ENCODE measurements at regions not wholly inside any gene's neighbourhood (a gene's known extent, or its start where the extent isn't known, plus 50 kb on each side); places are given as distances from the start of the nearest gene placed in this dataset.
"Not testable (repeated sequence)": the region's sequence is repeated elsewhere in the genome, so short reads cannot be mapped to it uniquely, and the experiment has no call there.

- DNase-seq: no peak
Observed at GRCh38 chr3:86793786-86794185, 197.2 kb downstream of the VGLL3 start.

DNA sequence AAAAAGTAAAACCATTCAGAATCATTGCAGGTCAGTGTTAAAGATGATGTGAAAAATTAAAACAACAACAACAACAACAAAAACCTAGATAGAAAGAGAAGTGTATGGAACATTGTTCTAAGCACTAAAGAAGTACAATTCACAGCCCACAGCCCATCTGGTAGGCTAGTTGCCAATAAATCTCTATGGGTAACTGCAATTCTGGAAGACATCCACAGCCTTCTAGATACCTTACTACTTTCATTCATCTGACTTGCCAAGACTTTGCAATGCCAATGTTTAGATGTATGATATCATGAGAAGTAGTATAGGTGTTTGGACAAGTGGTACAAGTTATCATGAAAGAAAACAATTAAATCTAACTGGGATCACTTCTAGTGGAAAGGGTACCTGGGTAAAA is 198.6 kb downstream of the VGLL3 start:
- DNase-seq: no peak

DNA sequence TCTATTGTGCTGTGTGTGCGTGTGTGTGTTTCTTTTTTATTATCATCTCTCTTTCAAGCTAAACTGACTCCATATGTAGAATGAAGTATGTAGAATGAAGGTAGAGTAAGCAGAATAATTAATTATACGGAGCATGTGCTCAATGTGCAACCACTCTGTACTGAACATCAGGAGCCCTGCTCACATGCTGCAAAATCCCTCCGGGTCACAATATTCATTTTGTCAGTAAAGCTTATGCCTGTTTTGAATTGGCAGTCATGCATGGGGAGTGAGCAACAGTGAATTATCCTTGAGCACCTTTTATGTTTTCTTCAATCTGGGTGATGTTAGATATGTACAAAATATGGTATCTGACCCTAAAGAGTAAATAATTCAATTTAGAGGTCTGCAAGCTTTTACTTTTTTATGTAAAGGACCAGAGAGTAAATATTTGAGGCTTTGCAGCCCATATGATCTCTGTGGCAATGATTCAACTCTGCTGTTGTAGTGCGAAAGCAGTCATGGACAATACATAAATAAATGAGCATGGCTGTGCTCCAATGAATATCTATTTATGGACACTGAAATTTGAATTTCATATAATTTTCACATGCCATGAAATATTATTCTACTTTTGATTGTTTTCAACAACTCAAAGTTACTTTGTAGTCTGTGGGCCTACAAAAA is 199.9 kb downstream of the VGLL3 start:
- DNase-seq: no peak

GRCh38 chr3:86788371-86788770 is 202.6 kb downstream of the VGLL3 start:
- no peak for DNase-seq

DNA sequence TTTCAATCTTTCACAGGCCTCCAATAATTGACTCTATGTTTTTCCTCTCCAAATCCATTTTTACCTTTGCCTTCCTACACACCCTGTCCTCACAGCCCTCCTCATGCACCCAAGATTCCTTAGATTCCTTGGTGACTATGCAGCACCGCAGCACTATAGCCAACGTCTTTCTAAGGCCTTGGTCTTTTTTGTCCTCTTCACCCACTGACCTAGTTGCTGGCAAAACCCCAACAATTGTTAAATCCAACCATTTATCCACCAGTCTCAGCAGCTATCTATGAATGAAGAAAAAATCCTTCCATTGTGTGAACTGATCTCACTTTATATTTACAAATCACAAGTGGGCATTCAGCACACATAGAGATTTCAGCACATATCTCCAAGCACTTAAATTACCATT is 203.9 kb downstream of the VGLL3 start:
- DNase-seq: no peak

- peak in 1 of 2 experiments; percentile 15 for DNase-seq
Observed at GRCh38 chr3:86785386-86785785, 205.6 kb downstream of the VGLL3 start.

- no peak for DNase-seq
Observed at GRCh38 chr3:86782866-86783265, 208.1 kb downstream of the VGLL3 start.

DNA sequence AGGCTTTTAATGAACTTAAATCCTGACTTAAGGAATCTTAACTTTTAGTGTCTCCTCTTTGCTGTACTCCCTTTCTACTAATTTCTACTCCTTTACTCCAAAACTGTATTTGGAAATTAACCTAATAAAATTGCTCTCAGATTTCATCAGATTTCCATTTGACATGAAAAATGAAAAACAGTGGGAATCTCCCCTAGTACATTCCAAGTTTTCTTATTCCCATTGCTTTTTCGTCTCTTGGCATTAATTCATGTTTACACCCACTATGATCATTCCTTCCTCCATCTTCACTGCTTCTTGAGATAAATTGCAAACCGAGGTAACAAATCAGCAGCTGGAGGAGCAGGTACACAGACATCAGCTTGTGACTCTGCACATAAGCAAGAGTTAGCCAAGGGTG is 208.7 kb downstream of the VGLL3 start:
- DNase-seq: no peak

- DNase-seq: peak in 1 of 2 experiments; percentile 46
Observed at GRCh38 chr3:86774082-86774691, 216.8 kb downstream of the VGLL3 start.

GRCh38 chr3:86772699-86773098 is 218.2 kb downstream of the VGLL3 start:
- DNase-seq: no peak

DNA sequence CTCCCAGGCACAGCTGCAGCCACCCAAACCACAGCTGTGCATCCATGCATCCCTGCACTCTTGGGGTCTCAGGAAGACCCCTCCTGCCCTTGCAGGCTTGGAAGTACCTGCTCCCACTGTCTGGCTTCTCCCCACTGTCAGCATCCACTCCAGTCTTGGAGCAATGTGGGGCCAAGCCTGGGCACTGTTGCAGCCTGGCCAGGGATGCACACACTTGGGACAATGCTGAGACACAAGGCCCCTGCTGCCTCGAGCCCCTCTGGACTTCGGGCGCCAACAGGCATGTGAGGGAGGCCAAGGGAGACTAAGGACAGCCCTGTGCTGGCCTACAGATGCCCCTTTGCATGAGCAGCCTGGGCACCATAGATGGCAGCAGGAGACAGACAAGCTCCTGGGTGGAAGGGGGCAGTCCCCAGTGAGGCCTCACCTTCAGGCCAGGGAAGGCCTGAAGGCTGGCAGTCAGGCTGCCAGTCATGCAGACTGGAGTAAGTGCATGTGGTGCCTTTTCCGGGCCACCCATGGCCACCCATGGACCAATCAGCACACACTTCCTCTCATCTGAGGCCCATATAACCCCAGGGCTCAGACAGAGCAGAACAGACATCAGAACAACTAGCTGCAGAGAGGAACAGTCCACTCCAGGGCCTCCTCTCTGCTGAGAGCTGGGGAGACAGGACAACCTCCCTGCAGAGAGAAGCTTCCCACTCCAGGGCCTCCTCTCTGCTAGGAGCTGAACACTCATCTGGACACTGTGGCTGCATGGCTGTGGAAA is 219.0 kb downstream of the VGLL3 start:
- no peak for DNase-seq

DNA sequence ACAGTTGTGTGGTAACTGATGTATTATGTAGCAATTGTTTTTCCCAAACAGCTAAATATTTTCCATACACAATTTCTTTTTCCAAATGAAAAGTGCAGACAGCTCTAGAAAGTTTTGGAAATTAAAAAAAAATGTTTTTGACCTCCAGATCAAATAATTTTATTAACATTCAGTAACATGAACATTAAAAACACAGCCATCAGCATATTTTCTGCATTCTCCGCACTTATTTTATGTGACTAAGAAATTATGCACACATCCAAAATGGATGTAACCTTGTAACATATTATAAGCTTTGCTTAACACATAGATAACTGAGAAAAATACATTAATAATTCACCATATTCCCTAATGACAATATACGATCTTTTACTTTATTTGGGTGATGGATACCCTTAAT is 224.6 kb downstream of the VGLL3 start:
- no peak for DNase-seq

GRCh38 chr3:86757322-86758179 is 233.4 kb downstream of the VGLL3 start:
- not testable (repeated sequence) for DNase-seq

DNA sequence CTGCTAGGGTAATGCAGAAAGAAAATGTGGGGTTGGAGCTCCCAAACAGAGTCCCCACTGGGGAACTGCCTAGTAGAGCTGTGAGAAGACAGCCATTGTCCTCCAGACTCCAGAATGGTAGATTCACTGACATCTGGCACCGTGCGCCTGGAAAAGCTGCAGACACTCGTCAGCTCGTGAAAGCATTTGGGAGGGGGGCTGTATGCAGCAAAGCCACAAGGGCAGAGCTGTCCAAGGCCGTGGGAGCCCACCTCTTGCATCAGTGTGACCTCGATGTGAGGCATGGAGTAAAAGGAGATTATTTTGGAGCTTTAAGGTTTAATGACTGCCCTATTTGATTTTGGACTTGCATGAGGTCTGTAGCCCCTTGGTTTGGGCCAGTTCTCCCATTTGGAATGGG is 242.9 kb downstream of the VGLL3 start:
- no peak for DNase-seq

GRCh38 chr3:86744051-86744450 is 246.9 kb downstream of the VGLL3 start:
- peak; percentile 39 to 83 for DNase-seq

DNA sequence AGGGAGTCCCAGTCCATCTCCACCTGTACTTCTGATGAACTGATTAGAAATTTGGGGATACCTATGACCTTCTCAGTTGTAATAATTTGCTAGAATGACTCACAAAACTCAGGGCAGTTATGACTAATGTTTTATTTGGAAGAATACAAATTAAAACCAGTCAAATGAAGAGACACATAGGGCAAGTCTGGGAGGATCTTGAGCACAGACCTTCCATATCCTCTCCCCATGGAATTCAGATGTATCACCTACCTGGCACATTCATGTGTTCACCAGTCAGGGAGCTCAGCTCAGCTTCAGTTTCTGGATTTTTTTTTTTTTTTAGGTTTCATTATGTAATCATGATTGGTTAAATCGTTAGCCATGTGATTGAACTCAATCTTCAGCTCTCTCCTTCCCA is 247.7 kb downstream of the VGLL3 start:
- DNase-seq: no peak

DNA sequence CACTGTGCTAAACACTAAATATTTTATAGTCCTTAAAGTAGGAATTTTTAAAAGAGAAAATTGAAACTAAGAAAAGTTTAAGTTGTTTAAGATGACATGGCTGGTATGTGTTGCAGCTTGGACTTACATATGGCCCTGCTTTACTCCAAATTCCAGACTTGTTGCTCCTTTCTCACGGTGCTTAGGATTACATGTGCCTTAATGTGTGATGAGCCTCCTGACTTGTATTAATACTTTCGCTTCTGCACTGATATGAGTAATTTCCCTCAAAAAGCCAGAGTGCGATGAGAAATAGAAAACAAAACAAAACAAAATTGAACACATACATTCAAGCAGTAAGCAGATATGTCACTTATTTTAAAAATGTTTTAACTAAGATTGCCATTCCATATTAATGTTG is 250.2 kb downstream of the VGLL3 start:
- DNase-seq: no peak

- no peak for DNase-seq
Observed at GRCh38 chr3:86739244-86739643, 251.7 kb downstream of the VGLL3 start.

DNA sequence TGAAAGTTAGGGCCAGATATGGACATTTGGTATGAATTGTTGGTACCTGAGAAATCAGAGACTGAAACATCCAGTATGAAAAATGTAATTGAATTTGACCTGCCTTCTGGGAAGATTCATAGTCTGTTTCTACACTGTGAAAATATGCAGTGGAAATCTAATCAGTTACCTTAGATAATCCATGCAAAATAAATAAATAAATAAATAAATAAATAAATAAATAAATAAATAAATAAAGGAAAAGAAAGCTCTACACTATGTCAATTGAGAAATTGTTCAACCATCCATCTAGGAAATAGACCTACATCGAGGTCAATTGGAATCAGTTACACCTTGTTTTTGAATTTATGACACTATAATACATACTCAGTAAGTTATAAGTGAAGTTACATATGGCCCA is 252.3 kb downstream of the VGLL3 start:
- DNase-seq: no peak

DNA sequence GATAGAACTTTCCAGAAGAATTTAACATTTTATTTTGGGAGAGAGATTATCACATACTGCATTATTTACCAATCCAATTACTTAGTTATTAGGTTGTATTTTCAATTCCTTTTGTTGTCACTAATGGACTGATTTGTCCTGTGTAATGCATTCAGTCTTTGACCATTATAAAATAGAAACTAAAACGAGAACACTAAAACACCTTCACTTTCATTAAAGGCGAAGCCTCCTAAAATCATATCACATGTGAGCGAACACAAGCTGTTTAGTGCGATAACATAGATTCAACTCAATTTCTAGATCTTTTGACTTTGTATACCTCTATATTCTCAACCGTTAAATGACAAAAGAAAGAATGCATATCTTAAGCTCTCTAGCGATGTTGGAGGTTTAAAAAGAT is 253.4 kb downstream of the VGLL3 start:
- DNase-seq: no peak

DNA sequence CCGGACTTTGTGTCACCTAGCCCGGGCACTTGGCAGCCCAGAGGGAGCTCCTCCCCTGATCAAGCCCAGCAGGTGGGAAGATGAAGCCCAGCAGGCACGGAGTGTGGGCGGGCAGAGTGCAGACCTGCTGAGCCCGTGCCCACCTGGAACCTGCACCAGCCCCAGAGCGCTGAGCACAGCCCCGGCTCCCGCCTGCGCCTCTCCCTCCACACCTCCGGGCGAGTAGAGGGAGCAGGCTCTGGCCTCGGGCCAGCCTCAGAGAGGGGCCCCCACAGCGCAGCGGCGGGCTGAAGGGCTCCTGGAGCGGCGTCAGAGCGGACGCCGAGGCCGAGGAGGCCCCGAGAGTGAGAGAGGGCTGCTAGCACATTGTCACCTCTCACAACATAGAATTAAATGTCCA is 257.7 kb downstream of the VGLL3 start:
- no peak for DNase-seq

DNA sequence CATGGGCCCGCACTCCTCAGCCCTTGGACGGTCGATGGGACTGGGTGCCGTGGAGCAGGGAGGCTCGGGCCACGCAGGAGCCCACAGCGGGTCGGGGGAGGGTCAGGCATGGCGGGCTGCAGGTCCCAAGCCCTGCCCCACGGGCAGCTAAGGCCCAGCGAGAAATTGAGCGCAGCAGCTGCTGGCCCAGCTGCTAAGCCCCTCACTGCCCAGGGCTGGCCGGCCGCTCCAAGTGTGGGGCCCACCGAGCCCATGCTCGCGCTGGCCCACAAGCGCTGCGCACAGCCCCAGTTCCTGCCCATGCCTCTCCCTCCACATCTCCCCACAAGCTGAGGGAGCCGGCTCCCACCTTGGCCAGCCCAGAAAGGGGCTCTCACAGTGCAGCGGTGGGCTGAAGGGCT is 259.4 kb downstream of the VGLL3 start:
- no peak for DNase-seq

GRCh38 chr3:86723433-86723832 is 267.5 kb downstream of the VGLL3 start:
- DNase-seq: no peak

All from NCI-H524 (cell line).